ENCODE measurements at regions not wholly inside any gene's neighbourhood (a gene's known extent, or its start where the extent isn't known, plus 50 kb on each side); places are given as distances from the start of the nearest gene placed in this dataset.

DNA sequence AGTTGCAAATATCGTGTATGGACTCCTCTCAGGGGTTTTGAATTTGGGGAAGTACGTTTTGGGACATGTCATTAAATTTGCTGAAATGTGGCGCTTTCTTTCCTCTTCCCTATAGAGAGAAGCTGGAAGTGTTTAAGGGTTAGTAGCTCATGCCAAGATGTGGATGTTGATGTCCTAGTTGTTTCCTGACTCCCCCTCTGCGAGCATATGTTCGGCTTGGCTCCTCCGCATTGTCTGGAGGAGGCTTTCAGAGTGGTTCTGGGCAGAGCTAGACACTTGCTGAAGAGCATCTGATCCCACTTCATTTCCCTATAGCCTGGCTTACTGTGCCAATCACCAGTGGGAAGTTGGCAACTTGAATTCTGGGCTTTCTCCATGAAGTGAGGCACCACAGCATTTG lies 347.4 kb upstream of the B3GALT2 start:
- peaks cover 14 to 24% of the 10 kb centered on the region in 2 donors for H3K9me3 Mint-ChIP-seq
- ATAC-seq (no peak), DNase-seq (ENCODE audit: low spot score in 2 of 2) (no peak)
- peaks cover 11% of the 10 kb centered on the region in 2 donors for H3K36me3 Mint-ChIP-seq
- H3K27ac Mint-ChIP-seq, result no peak overlapping the region

- no peak overlapping the region for H3K27ac Mint-ChIP-seq
- ATAC-seq, result peak; percentile 18 to 44
These were observed 339.7 kb upstream of the B3GALT2 start for GRCh38 chr1:193525917-193526710.

GRCh38 chr1:193525411-193525810 lies 339.0 kb upstream of the B3GALT2 start:
- Mint-ChIP-seq H3K27ac (no peak overlapping the region), H3K36me3 (peaks cover 1 to 3% of the 10 kb centered on the region in 2 donors), H3K9me3 (peaks cover 3% of the 10 kb centered on the region in 2 donors)
- DNase-seq (ENCODE audit: low spot score in 2 of 2), result no peak
- no peak for ATAC-seq

More at GRCh38 chr1:193525917-193526710, 339.7 kb upstream of the B3GALT2 start:
- peaks cover 7 to 8% of the 10 kb centered on the region in 2 donors for H3K9me3 Mint-ChIP-seq
- no peak for DNase-seq (ENCODE audit: low spot score in 2 of 2)
- H3K36me3 Mint-ChIP-seq, result peaks cover 6 to 9% of the 10 kb centered on the region in 2 donors

DNA sequence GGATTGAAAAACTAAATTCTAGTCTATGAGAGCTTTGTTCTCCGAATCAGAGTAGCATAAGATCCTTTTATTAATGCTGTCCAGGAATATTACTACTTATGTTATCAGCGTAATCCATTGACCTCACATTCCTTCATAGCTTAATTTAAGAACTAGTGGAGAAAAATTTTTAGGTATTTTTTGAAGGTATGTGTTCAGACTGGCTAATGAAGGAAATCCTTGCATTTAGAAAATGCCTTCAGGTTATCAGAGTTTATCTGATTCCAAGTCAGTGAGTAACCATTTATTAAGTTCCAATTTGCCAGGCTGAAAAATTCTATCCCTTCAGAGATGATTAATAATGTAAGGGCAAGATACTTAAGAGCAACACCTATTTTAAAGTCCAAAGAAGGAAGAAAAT lies 338.2 kb upstream of the B3GALT2 start:
- Mint-ChIP-seq H3K36me3 (peaks cover 5% of the 10 kb centered on the region in 2 donors), H3K27ac (no peak overlapping the region), H3K9me3 (peaks cover 7% of the 10 kb centered on the region in 2 donors)
- ATAC-seq (no peak), DNase-seq (ENCODE audit: low spot score in 2 of 2) (no peak)

DNA sequence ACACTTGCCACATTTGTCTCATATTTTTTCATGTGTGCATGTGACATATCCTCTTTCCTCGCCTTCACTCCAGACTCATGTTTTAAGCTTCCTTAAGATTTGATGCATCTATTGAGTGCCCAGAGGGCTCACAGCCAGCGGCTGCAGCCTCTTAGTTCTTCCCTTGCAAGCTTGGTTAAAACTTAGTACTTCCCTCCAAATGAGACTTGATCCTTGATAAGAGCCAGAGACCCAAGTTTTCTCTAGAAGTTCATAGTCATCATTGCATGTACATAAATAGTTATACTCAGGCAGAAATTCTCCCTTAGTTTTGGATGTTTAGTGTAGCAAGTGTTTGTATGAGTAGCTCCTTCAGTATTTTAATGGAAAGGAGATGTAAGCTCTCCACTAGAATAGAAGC lies 337.6 kb upstream of the B3GALT2 start:
- Mint-ChIP-seq H3K36me3 (peaks cover 5 to 8% of the 10 kb centered on the region in 2 donors), H3K9me3 (peaks cover 7% of the 10 kb centered on the region in 2 donors)
- no peak for ATAC-seq

GRCh38 chr1:193520472-193520871 lies 334.1 kb upstream of the B3GALT2 start:
- peaks cover 7% of the 10 kb centered on the region in 2 donors for H3K9me3 Mint-ChIP-seq
- ATAC-seq (no peak), DNase-seq (ENCODE audit: low spot score in 2 of 2) (no peak)
- H3K36me3 Mint-ChIP-seq, result peaks cover 5 to 10% of the 10 kb centered on the region in 2 donors
- H3K27ac Mint-ChIP-seq, result no peak overlapping the region

More for the DNA sequence above, 337.6 kb upstream of the B3GALT2 start:
- no peak for DNase-seq (ENCODE audit: low spot score in 2 of 2)
- H3K27ac Mint-ChIP-seq, result no peak overlapping the region

GRCh38 chr1:193519922-193520321 lies 333.5 kb upstream of the B3GALT2 start:
- no peak for ATAC-seq
- Mint-ChIP-seq H3K36me3 (peaks cover 5 to 10% of the 10 kb centered on the region in 2 donors), H3K27ac (no peak overlapping the region), H3K9me3 (peaks cover 7% of the 10 kb centered on the region in 2 donors)
- no peak for DNase-seq (ENCODE audit: low spot score in 2 of 2)

DNA sequence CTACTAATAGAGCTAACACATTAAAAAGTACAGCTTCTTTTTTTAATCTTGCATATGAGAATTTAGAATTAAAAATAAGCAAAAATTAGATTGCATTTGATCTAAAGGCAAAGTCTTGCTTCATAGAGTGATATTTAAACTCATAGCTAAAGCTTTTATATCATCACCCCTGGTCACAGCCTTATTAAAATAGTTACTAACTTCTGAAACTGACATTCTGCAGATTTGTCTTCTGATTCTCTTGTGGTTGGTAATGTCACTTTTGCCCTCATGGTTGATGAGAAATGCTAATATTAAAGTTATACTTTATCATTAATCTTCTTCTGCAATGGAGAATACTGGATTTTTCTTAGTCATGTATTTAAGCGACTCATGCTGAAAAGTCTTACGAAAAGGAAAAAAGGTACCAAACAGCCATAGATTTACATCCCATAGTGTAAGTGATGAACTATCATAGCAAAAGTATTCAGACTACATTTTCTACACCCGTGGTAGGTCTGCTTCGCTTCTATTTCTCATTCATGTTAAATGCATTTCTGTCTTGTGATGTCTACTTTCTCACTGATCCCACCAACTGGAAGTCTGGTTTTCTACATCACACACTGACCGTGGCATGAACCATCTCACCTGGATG lies 330.5 kb upstream of the B3GALT2 start:
- no peak overlapping the region for H3K27ac Mint-ChIP-seq
- H3K9me3 Mint-ChIP-seq, result peaks cover 13 to 21% of the 10 kb centered on the region in 2 donors
- H3K36me3 Mint-ChIP-seq, result peaks cover 15 to 19% of the 10 kb centered on the region in 2 donors
- ATAC-seq (peak in 1 of 2 donors; percentile 83), DNase-seq (ENCODE audit: low spot score in 2 of 2) (no peak)

DNA sequence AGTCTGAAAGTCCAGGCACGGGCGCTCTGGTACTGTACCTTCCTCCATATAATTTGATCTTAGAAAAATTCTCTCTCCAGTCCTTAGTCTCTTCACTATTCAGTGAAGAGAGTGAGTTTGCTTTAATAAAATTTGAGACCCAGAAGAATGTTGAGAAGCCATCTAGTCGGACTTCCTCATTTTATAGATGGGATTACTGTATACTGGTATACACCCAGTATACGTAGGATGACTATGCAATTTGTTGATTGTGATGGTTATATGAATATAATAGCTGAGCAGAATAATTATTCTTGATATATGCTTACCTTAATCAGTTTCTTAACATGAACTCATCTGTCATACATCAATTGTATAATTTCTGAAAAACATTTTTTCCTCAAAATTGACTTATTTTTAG lies 328.0 kb upstream of the B3GALT2 start:
- DNase-seq (ENCODE audit: low spot score in 2 of 2) (no peak), ATAC-seq (no peak)
- peaks cover 15 to 19% of the 10 kb centered on the region in 2 donors for H3K36me3 Mint-ChIP-seq
- peaks cover 16 to 30% of the 10 kb centered on the region in 2 donors for H3K9me3 Mint-ChIP-seq
- no peak overlapping the region for H3K27ac Mint-ChIP-seq

DNA sequence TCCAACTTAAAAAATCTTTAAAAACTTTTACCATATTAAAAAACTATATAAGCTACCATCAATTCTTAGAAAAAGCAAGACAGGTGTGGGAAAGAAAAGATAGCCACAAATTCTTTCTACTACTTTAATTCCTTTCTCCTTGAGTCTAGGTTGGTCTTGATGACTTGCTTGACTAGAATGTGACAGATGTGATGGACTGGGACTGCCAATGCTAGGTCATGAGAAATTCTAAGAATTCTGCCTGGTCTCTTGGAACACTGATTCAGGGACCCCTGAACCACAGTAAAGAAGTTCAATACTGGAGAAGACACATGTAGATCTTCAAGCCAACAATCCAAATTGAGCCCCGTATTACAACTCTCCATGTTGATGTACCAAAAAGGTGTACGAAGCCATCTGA lies 326.6 kb upstream of the B3GALT2 start:
- H3K9me3 Mint-ChIP-seq, result peaks cover 16 to 30% of the 10 kb centered on the region in 2 donors
- ATAC-seq (no peak), DNase-seq (ENCODE audit: low spot score in 2 of 2) (no peak)
- no peak overlapping the region for H3K27ac Mint-ChIP-seq
- peaks cover 14 to 15% of the 10 kb centered on the region in 2 donors for H3K36me3 Mint-ChIP-seq

GRCh38 chr1:193504920-193505319 lies 318.5 kb upstream of the B3GALT2 start:
- DNase-seq (ENCODE audit: low spot score in 2 of 2) (no peak), ATAC-seq (no peak)
- H3K27ac Mint-ChIP-seq, result peak overlapping the region in 1 of 2 donors; percentile 11
- H3K36me3 Mint-ChIP-seq, result no peaks in the 10 kb centered on the region
- peaks cover 0 to 9% of the 10 kb centered on the region in 2 donors for H3K9me3 Mint-ChIP-seq

- ATAC-seq (no peak), DNase-seq (ENCODE audit: low spot score in 2 of 2) (no peak)
- no peak overlapping the region for H3K27ac Mint-ChIP-seq
- peaks cover 0 to 4% of the 10 kb centered on the region in 2 donors for H3K36me3 Mint-ChIP-seq
- peaks cover 0 to 4% of the 10 kb centered on the region in 2 donors for H3K9me3 Mint-ChIP-seq
These were observed 311.8 kb upstream of the B3GALT2 start for GRCh38 chr1:193498088-193498655.

- ATAC-seq (no peak), DNase-seq (ENCODE audit: low spot score in 2 of 2) (no peak)
- H3K9me3 Mint-ChIP-seq, result peaks cover 5 to 7% of the 10 kb centered on the region in 2 donors
- H3K27ac Mint-ChIP-seq, result no peak overlapping the region
- peaks cover 13 to 16% of the 10 kb centered on the region in 2 donors for H3K36me3 Mint-ChIP-seq
These were observed 308.0 kb upstream of the B3GALT2 start for GRCh38 chr1:193494368-193494767.

- H3K36me3 Mint-ChIP-seq, result peaks cover 12 to 13% of the 10 kb centered on the region in 2 donors
- ATAC-seq (no peak), DNase-seq (ENCODE audit: low spot score in 2 of 2) (no peak)
- H3K9me3 Mint-ChIP-seq, result peaks cover 11 to 14% of the 10 kb centered on the region in 2 donors
- no peak overlapping the region for H3K27ac Mint-ChIP-seq
These were observed 302.8 kb upstream of the B3GALT2 start for GRCh38 chr1:193489191-193489590.

GRCh38 chr1:193487722-193488121 lies 301.3 kb upstream of the B3GALT2 start:
- ATAC-seq (no peak), DNase-seq (ENCODE audit: low spot score in 2 of 2) (no peak)
- Mint-ChIP-seq H3K36me3 (peaks cover 12 to 13% of the 10 kb centered on the region in 2 donors), H3K9me3 (peaks cover 11 to 17% of the 10 kb centered on the region in 2 donors), H3K27ac (no peak overlapping the region)

DNA sequence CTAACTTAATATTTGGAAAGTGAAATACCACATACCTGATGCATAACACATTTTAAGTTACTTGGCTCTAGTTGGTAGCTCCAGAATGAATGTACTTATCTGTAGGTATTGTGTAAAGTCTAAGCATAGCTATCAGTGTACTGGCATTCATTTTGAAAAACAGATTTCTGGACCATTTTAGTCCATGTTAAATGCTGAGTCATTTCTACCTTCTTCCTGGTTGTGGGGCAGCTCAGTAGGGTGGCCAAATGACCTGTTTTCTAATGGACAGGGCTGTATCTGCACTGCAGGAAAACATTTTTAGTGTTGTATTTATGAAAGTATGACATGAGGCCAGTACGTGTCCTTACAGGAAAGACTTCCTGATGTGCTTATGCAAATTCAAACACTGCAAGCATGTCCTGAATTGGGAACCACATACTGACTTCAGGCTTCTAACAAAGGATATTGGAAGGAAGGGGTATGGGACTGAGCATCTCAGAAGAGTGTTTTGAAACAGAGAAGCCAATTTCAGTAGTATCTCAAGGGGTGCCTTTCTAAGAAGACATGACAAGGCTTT lies 300.3 kb upstream of the B3GALT2 start:
- DNase-seq (ENCODE audit: low spot score in 2 of 2) (no peak), ATAC-seq (peak in 1 of 2 donors; percentile 16)
- Mint-ChIP-seq H3K9me3 (peaks cover 16 to 17% of the 10 kb centered on the region in 2 donors), H3K27ac (peak overlapping the region; percentile 68 to 82), H3K36me3 (peaks cover 12 to 13% of the 10 kb centered on the region in 2 donors)

GRCh38 chr1:193480755-193481154 lies 294.3 kb upstream of the B3GALT2 start:
- H3K27ac Mint-ChIP-seq, result peak overlapping the region in 1 of 2 donors; percentile 71
- peaks cover 23 to 33% of the 10 kb centered on the region in 2 donors for H3K36me3 Mint-ChIP-seq
- DNase-seq (ENCODE audit: low spot score in 2 of 2) (no peak), ATAC-seq (no peak)
- peaks cover 21 to 35% of the 10 kb centered on the region in 2 donors for H3K9me3 Mint-ChIP-seq

All from activated naive CD4-positive, alpha-beta T cell treated with anti-CD3 and anti-CD28 coated beads, Interleukin-2, amount 50 U/mL, for 72 hours (primary cell).